GM13977 (cell line): ENCODE measurements at regions not wholly inside any gene's neighbourhood (a gene's known extent, or its start where the extent isn't known, plus 50 kb on each side); places are given as distances from the start of the nearest gene placed in this dataset.

Source experiments
- DNase-seq: peaks from one replicate; pipeline ENCODE4 v3.0.0; 2012; ENCODE audit warnings: low spot score
- CTCF ChIP-seq: IDR thresholded peaks from 2 replicates; pipeline ENCODE4 v1.5.1; 2012; ENCODE audit warnings: mild to moderate bottlenecking, control low read depth; ENCODE audit not compliant: insufficient read depth; ENCODE audit errors: extremely low read depth, missing control alignments
- in situ Hi-C: fragments of 300-500 bp; cut with MboI; formaldehyde crosslinking; loops from one replicate; pipeline ENCODE4 v1.12.0; 2022; ENCODE audit warnings: low sequenced_read_pairs, low pct_unique_long_range_greater_than_20kb, mixed read lengths, inconsistent platforms; ENCODE audit not compliant: unreplicated experiment

- in situ Hi-C loops: no loop called here
- DNase-seq: no peak
- no peak for TF ChIP-seq CTCF
These were observed 202.6 kb upstream of the RNF32 start for GRCh38 chr7:156438011-156438410.

GRCh38 chr7:156437021-156437614, 203.5 kb upstream of the RNF32 start:
- DNase-seq: no peak
- in situ Hi-C loops: no loop called here
- TF ChIP-seq CTCF: no peak

GRCh38 chr7:156435486-156436231, 204.9 kb upstream of the RNF32 start:
- DNase-seq: no peak
- no peak for TF ChIP-seq CTCF
- in situ Hi-C loops: no loop called here

- no peak for TF ChIP-seq CTCF
- in situ Hi-C loops: no loop called here
- no peak for DNase-seq
These were observed 205.9 kb upstream of the RNF32 start for GRCh38 chr7:156434706-156435105.

GRCh38 chr7:156432018-156432417, 208.6 kb upstream of the RNF32 start:
- DNase-seq: no peak
- no peak for TF ChIP-seq CTCF
- in situ Hi-C loops: no loop called here

- no peak for TF ChIP-seq CTCF
- in situ Hi-C loops: no loop called here
- DNase-seq: no peak
These were observed 210.5 kb upstream of the RNF32 start for GRCh38 chr7:156430109-156430508.

GRCh38 chr7:156429514-156429913, 211.1 kb upstream of the RNF32 start:
- no peak for DNase-seq
- TF ChIP-seq CTCF: no peak
- in situ Hi-C loops: no loop called here
